ENCODE measurements at regions not wholly inside any gene's neighbourhood (a gene's known extent, or its start where the extent isn't known, plus 50 kb on each side); places are given as distances from the start of the nearest gene placed in this dataset.

- TF ChIP-seq CTCF (IDR thresholded peaks at IDR 0.05 in 8 of 11, conservative IDR thresholded peaks at IDR 0.05 in 3 of 11): no peak
- no peak for TF ChIP-seq POLR2A (IDR thresholded peaks at IDR 0.05)
- no peak for TF ChIP-seq POLR2AphosphoS5 (IDR thresholded peaks at IDR 0.05)
Measured at GRCh38 chr2:125885340-125885739, 770.6 kb upstream of the GYPC start.

Data from spleen (tissue), 7 donors.